ENCODE measurements at regions not wholly inside any gene's neighbourhood (a gene's known extent, or its start where the extent isn't known, plus 50 kb on each side); places are given as distances from the start of the nearest gene placed in this dataset.

GRCh38 chr2:18701546-18701945 is 112.2 kb upstream of the NT5C1B start:
- H3K9me3 Mint-ChIP-seq: peaks cover 0 to 15% (median 5%) of the 10 kb centered on the region in 7 donors
- H3K4me2 ChIP-seq (replicated peaks; ENCODE audit: extremely low read depth, low read length, poor library complexity, severe bottlenecking): no peak overlapping the region
- H3K4me3 Mint-ChIP-seq: no peak overlapping the region
- H3K79me2 ChIP-seq (ENCODE audit: insufficient read depth, low read length): no peaks in the 10 kb centered on the region
- H3K36me3 Mint-ChIP-seq: no peaks in the 10 kb centered on the region
- H3K27me3 Mint-ChIP-seq (ENCODE audit: low read depth in 3 of 3): no peaks in the 10 kb centered on the region
- WGBS (ENCODE audit: insufficient coverage): no CpG with 5 or more reads among the region's 2 CpGs
- H3K9me3 ChIP-seq (replicated peaks in 1 of 2; ENCODE audit: control insufficient read depth in 1 of 2, insufficient read depth in 1 of 2, low read length in 2 of 2): peaks cover 0 to 13% of the 10 kb centered on the region in 2 donors
- DNase-seq: no peak
- H3K9ac ChIP-seq (ENCODE audit: insufficient read depth, low read length, poor library complexity, severe bottlenecking): no peak overlapping the region
- H3K36me3 ChIP-seq (replicated peaks in 1 of 2; ENCODE audit: control insufficient read depth in 1 of 2, insufficient read depth in 2 of 2, low read length in 2 of 2): no peaks in the 10 kb centered on the region
- H3K27me3 ChIP-seq (ENCODE audit: control insufficient read depth in 2 of 2, insufficient read depth in 2 of 2, low read length in 2 of 2): no peaks in the 10 kb centered on the region
- intact Hi-C loops (cut with micrococcal nuclease): no loop called here
- H4K20me1 ChIP-seq (ENCODE audit: insufficient read depth, low read length): no peaks in the 10 kb centered on the region
- H3K4me1 ChIP-seq (ENCODE audit: control insufficient read depth in 1 of 2, insufficient read depth in 2 of 2, low read length in 2 of 2): no peaks in the 10 kb centered on the region
- no peak overlapping the region for H3K4me3 ChIP-seq (replicated peaks in 1 of 3; ENCODE audit: low read depth in 2 of 3, low read length in 3 of 3)
- H2AFZ ChIP-seq (ENCODE audit: insufficient read depth, low read depth, low read length, poor library complexity, severe bottlenecking): no peak overlapping the region
- no peak for TF ChIP-seq CTCF (IDR thresholded peaks at IDR 0.05)
- H3K27ac Mint-ChIP-seq: no peak overlapping the region
- no peak overlapping the region for H3K27ac ChIP-seq (ENCODE audit: low read depth in 1 of 2, low read length in 2 of 2)
- no peaks in the 10 kb centered on the region for H3K4me1 Mint-ChIP-seq

- no peak overlapping the region for H3K4me3 Mint-ChIP-seq
Measured at GRCh38 chr2:18690342-18690741, 101.0 kb upstream of the NT5C1B start.

More at GRCh38 chr2:18690342-18690741, 101.0 kb upstream of the NT5C1B start:
- DNase-seq: no peak
- intact Hi-C loops (cut with micrococcal nuclease): no loop called here
- no peak overlapping the region for H2AFZ ChIP-seq (ENCODE audit: insufficient read depth, low read depth, low read length, poor library complexity, severe bottlenecking)
- H3K4me1 Mint-ChIP-seq: no peaks in the 10 kb centered on the region
- H3K27me3 ChIP-seq (ENCODE audit: control insufficient read depth in 2 of 2, insufficient read depth in 2 of 2, low read length in 2 of 2): no peaks in the 10 kb centered on the region
- H3K27ac ChIP-seq (ENCODE audit: low read depth in 1 of 2, low read length in 2 of 2): no peak overlapping the region
- no peaks in the 10 kb centered on the region for H3K79me2 ChIP-seq (ENCODE audit: insufficient read depth, low read length)
- H3K36me3 ChIP-seq (replicated peaks in 1 of 2; ENCODE audit: control insufficient read depth in 1 of 2, insufficient read depth in 2 of 2, low read length in 2 of 2): no peaks in the 10 kb centered on the region
- no peak overlapping the region for H3K27ac Mint-ChIP-seq
- H3K36me3 Mint-ChIP-seq: no peaks in the 10 kb centered on the region
- no peaks in the 10 kb centered on the region for H3K4me1 ChIP-seq (ENCODE audit: control insufficient read depth in 1 of 2, insufficient read depth in 2 of 2, low read length in 2 of 2)
- WGBS (ENCODE audit: insufficient coverage): 91% methylated on average over 6 of the region's 6 CpGs
- peaks cover 0 to 7% of the 10 kb centered on the region in 2 donors for H3K9me3 ChIP-seq (replicated peaks in 1 of 2; ENCODE audit: control insufficient read depth in 1 of 2, insufficient read depth in 1 of 2, low read length in 2 of 2)
- peaks cover 0 to 2% (median 0%) of the 10 kb centered on the region in 3 donors for H3K27me3 Mint-ChIP-seq (ENCODE audit: low read depth in 3 of 3)
- H3K9me3 Mint-ChIP-seq: peaks cover 0 to 8% (median 0%) of the 10 kb centered on the region in 7 donors
- H3K9ac ChIP-seq (ENCODE audit: insufficient read depth, low read length, poor library complexity, severe bottlenecking): no peak overlapping the region
- H3K4me3 ChIP-seq (replicated peaks in 1 of 3; ENCODE audit: low read depth in 2 of 3, low read length in 3 of 3): no peak overlapping the region
- no peak overlapping the region for H3K4me2 ChIP-seq (replicated peaks; ENCODE audit: extremely low read depth, low read length, poor library complexity, severe bottlenecking)
- no peaks in the 10 kb centered on the region for H4K20me1 ChIP-seq (ENCODE audit: insufficient read depth, low read length)
- TF ChIP-seq CTCF (IDR thresholded peaks at IDR 0.05): no peak

Measured in CD14-positive monocyte (primary cell).